ENCODE measurements at regions not wholly inside any gene's neighbourhood (a gene's known extent, or its start where the extent isn't known, plus 50 kb on each side); places are given as distances from the start of the nearest gene placed in this dataset.

- no peak for TF ChIP-seq POLR2AphosphoS5 (IDR thresholded peaks at IDR 0.05; ENCODE audit: borderline replicate concordance, low read depth, low read length)
- TF ChIP-seq EZH2 (IDR thresholded peaks at IDR 0.05) = no peak
- TF ChIP-seq FOXP2 (optimal IDR thresholded peaks at IDR 0.05; ENCODE audit: control extremely low read depth, extremely low read length, insufficient read depth) = no peak
These were observed 87.5 kb upstream of the SSBP2 start for GRCh38 chr5:81838307-81838906.
